K562 (cell line): ENCODE measurements at regions not wholly inside any gene's neighbourhood (a gene's known extent, or its start where the extent isn't known, plus 50 kb on each side); places are given as distances from the start of the nearest gene placed in this dataset.

Experiments
- CBX8 ChIP-seq: fragments of 200-600 bp; sonication (generic); IDR thresholded peaks from 2 replicates; pipeline ENCODE4 v1.6.1; 2012; ENCODE audit warnings: borderline replicate concordance, mixed run types, low read depth, mild to moderate bottlenecking, moderate library complexity, mixed read lengths, low read length, control low read depth, inconsistent platforms; ENCODE audit not compliant: poor library complexity, severe bottlenecking; ENCODE audit errors: extremely low read depth
- CTCF ChIP-seq, 3 experiments: IDR thresholded peaks in 2 of 3; conservative IDR thresholded peaks in 1 of 3; 2 replicates each; pipeline ENCODE4 v1.5.1; 2011 to 2012; ENCODE audit warnings: low read length in 3 of 3, mild to moderate bottlenecking in 3 of 3, control low read depth in 2 of 3, improper control_type of control experiment in 1 of 3, inconsistent platforms in 1 of 3, low read depth in 1 of 3, mixed read lengths in 1 of 3, moderate library complexity in 1 of 3; ENCODE audit not compliant: insufficient read depth in 2 of 3
- FUS ChIP-seq: fragments of 200-400 bp; formaldehyde crosslinking; optimal IDR thresholded peaks from 2 replicates; pipeline ENCODE3; 2017; ENCODE audit warnings: low read depth, low read length
- MYC ChIP-seq, 2 experiments: fragments of 250-450 bp in 1 of 2; sonication (Bioruptor Pico) in 1 of 2; IDR thresholded peaks; 2 replicates each; pipeline versions ENCODE4 v1.5.1 to v1.6.1; 2012 to 2021; ENCODE audit warnings: low read depth in 2 of 2, borderline replicate concordance in 1 of 2, improper control_type of control experiment in 1 of 2, low read length in 1 of 2, mild to moderate bottlenecking in 1 of 2, moderate library complexity in 1 of 2
- NCOA1 ChIP-seq: fragments of 450-650 bp; IDR thresholded peaks from 2 replicates; pipeline ENCODE4 v1.6.1; 2016; ENCODE audit warnings: low read depth
- POLR2A ChIP-seq: fragments of 450-650 bp; conservative IDR thresholded peaks from 2 replicates; pipeline ENCODE4 v1.6.1; 2016
- POLR2AphosphoS5 ChIP-seq: IDR thresholded peaks from 2 replicates; pipeline ENCODE4 v1.6.1; 2011; ENCODE audit warnings: mild to moderate bottlenecking, low read depth, low read length, moderate library complexity; ENCODE audit not compliant: control insufficient read depth, insufficient read depth
- SP1 ChIP-seq: sonication (generic); formaldehyde crosslinking; IDR thresholded peaks from 2 replicates; pipeline ENCODE4 v1.8.1; 2022; ENCODE audit warnings: mild to moderate bottlenecking, missing genetic modification reagents
- TEAD1 ChIP-seq, 2 experiments: fragments of 450-650 bp in 1 of 2; sonication (generic) in 1 of 2; formaldehyde crosslinking; IDR thresholded peaks; 2 replicates each; pipeline versions ENCODE4 v1.4.0 to v1.8.0; 2020 to 2022; ENCODE audit warnings: mild to moderate bottlenecking in 2 of 2, missing genetic modification reagents in 1 of 2
- ZNF274 ChIP-seq: IDR thresholded peaks from 2 replicates; pipeline ENCODE4 v1.6.1; 2011; ENCODE audit warnings: low read depth, mild to moderate bottlenecking, low read length, moderate library complexity, borderline replicate concordance
- ZNF3 ChIP-seq: fragments of 250-450 bp; sonication (Bioruptor Pico); IDR thresholded peaks from 2 replicates; pipeline ENCODE4 v1.5.0; 2021; ENCODE audit warnings: mild to moderate bottlenecking, moderate library complexity

- TF ChIP-seq ZNF3 (no peak), TEAD1 (CRISPR knock-in tag; IDR thresholded peaks at IDR 0.05) (no peak), ZNF274 (no peak), POLR2A (no peak), FUS (no peak), CTCF (IDR thresholded peaks at IDR 0.05 in 2 of 3, conservative IDR thresholded peaks at IDR 0.05 in 1 of 3; ENCODE audit: insufficient read depth in 2 of 3, low read depth in 1 of 3, low read length in 3 of 3) (no peak), POLR2AphosphoS5 (no peak), SP1 (CRISPR knock-in tag) (no peak), CBX8 (no peak), NCOA1 (no peak), MYC (IDR thresholded peaks at IDR 0.05; ENCODE audit: low read depth, low read length) (no peak), MYC (CRISPR knock-in tag; IDR thresholded peaks at IDR 0.05; ENCODE audit: borderline replicate concordance, low read depth) (no peak)
These were observed 935.1 kb upstream of the MAP3K7 start for GRCh38 chr6:91521999-91522398.
